ENCODE measurements at regions not wholly inside any gene's neighbourhood (a gene's known extent, or its start where the extent isn't known, plus 50 kb on each side); places are given as distances from the start of the nearest gene placed in this dataset.

DNA sequence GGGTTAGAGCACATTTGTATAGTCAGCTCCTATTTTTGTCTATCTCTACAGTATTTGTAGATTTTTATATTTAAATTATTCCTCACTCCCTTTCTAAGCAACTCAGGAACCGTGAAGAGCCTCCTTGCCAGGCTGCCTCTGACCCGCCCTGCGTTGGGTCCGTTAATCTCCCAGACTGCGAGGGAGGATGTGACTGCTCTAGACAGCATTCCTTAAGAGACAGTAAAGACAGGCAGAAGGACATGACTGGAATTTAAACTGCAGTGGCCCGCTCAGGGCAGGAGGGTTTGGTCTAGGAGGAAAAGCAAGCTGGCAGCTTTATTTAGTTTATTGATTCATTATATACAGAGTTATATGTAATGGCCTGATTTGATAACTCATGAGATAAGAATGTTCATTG is 413.7 kb downstream of the TMEM135 start:
- WGBS (ENCODE audit: insufficient coverage), result 94% methylated on average over 6 of the region's 6 CpGs
- Mint-ChIP-seq H3K9me3 (no peaks in the 10 kb centered on the region), H3K27ac (no peak overlapping the region), H3K4me3 (no peak overlapping the region), H3K4me1 (no peaks in the 10 kb centered on the region), H3K36me3 (no peaks in the 10 kb centered on the region), H3K27me3 (ENCODE audit: low read depth in 2 of 2) (no peaks in the 10 kb centered on the region)
- no peak for ATAC-seq
- Histone ChIP-seq H3K27me3 (ENCODE audit: control insufficient read depth, insufficient read depth, low read length) (no peaks in the 10 kb centered on the region), H3K9me3 (ENCODE audit: control insufficient read depth, insufficient read depth, low read length) (no peaks in the 10 kb centered on the region), H3K27ac (ENCODE audit: low read length) (no peak overlapping the region), H3K4me1 (ENCODE audit: control insufficient read depth, insufficient read depth, low read length) (no peaks in the 10 kb centered on the region), H3K4me3 (ENCODE audit: low read length) (no peak overlapping the region), H3K36me3 (ENCODE audit: control insufficient read depth, insufficient read depth, low read length) (no peaks in the 10 kb centered on the region)
- intact Hi-C loops (cut with micrococcal nuclease), result no loop called here
- TF ChIP-seq CTCF (IDR thresholded peaks at IDR 0.05), result no peak
- no peak for DNase-seq

DNA sequence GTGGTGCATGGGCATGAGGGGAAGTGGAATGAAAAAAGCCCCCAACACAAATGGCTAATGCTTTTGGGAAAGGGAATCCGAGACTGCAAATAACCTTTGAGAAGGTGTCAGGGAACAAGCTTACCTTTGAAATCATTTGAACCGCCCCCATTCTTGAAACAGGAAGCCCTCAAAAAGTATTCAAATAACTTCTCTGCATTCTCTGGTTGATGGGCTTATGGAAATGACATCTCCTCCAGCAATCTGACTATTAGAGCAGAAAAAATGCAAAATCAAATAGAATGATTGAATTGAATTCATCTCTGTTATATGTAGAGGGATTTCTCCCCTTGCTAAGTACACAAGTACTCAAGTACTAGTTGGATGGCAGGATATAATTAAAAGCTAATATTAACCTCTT is 409.9 kb downstream of the TMEM135 start:
- intact Hi-C loops (cut with micrococcal nuclease), result no loop called here
- no peak overlapping the region for H3K4me3 Mint-ChIP-seq
- no peaks in the 10 kb centered on the region for H3K9me3 ChIP-seq (ENCODE audit: control insufficient read depth, insufficient read depth, low read length)
- H3K4me1 ChIP-seq (ENCODE audit: control insufficient read depth, insufficient read depth, low read length), result no peaks in the 10 kb centered on the region
- DNase-seq, result no peak
- no peak overlapping the region for H3K4me3 ChIP-seq (ENCODE audit: low read length)
- peaks cover 2% of the 10 kb centered on the region for H3K27me3 ChIP-seq (ENCODE audit: control insufficient read depth, insufficient read depth, low read length)
- no peak overlapping the region for H3K27ac Mint-ChIP-seq
- H3K27me3 Mint-ChIP-seq (ENCODE audit: low read depth in 2 of 2), result peaks cover 0 to 4% of the 10 kb centered on the region in 2 donors
- no peak for TF ChIP-seq CTCF (IDR thresholded peaks at IDR 0.05)
- no peaks in the 10 kb centered on the region for H3K36me3 ChIP-seq (ENCODE audit: control insufficient read depth, insufficient read depth, low read length)
- no peaks in the 10 kb centered on the region for H3K9me3 Mint-ChIP-seq
- H3K36me3 Mint-ChIP-seq, result no peaks in the 10 kb centered on the region
- 92% methylated on average over 2 of the region's 2 CpGs for WGBS (ENCODE audit: insufficient coverage)
- no peaks in the 10 kb centered on the region for H3K4me1 Mint-ChIP-seq
- no peak for ATAC-seq
- no peak overlapping the region for H3K27ac ChIP-seq (ENCODE audit: low read length)

DNA sequence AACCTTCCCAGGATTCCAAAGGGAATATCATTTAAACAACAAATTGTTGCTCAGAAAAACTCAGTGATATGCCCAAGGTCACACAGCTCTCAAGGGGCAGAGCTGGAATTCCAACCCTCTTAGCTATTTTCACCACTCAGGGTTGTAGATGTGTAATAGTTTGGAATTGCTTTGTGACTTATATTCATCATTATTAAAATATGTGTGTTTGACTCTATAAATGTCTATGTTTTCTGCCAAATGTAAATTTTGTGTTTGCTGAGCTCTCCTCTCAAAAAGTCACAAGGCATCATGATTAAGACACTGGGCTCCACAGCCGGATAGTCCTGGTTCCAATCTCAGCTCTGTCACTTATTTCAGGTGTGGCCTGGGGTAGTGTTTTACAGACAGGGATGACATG is 407.3 kb downstream of the TMEM135 start:
- H3K27ac ChIP-seq (ENCODE audit: low read length), result no peak overlapping the region
- H3K4me3 ChIP-seq (ENCODE audit: low read length), result no peak overlapping the region
- Mint-ChIP-seq H3K4me1 (no peaks in the 10 kb centered on the region), H3K27me3 (ENCODE audit: low read depth in 2 of 2) (peaks cover 0 to 6% of the 10 kb centered on the region in 2 donors), H3K9me3 (no peaks in the 10 kb centered on the region), H3K4me3 (no peak overlapping the region), H3K27ac (no peak overlapping the region), H3K36me3 (no peaks in the 10 kb centered on the region)
- H3K4me1 ChIP-seq (ENCODE audit: control insufficient read depth, insufficient read depth, low read length), result no peaks in the 10 kb centered on the region
- DNase-seq, result no peak
- no peak for TF ChIP-seq CTCF (IDR thresholded peaks at IDR 0.05)
- 100% methylated on average over 1 of the region's 1 CpG for WGBS (ENCODE audit: insufficient coverage)
- no peaks in the 10 kb centered on the region for H3K9me3 ChIP-seq (ENCODE audit: control insufficient read depth, insufficient read depth, low read length)
- ATAC-seq, result no peak
- no peaks in the 10 kb centered on the region for H3K36me3 ChIP-seq (ENCODE audit: control insufficient read depth, insufficient read depth, low read length)
- intact Hi-C loops (cut with micrococcal nuclease), result no loop called here
- H3K27me3 ChIP-seq (ENCODE audit: control insufficient read depth, insufficient read depth, low read length), result peaks cover 2% of the 10 kb centered on the region

DNA sequence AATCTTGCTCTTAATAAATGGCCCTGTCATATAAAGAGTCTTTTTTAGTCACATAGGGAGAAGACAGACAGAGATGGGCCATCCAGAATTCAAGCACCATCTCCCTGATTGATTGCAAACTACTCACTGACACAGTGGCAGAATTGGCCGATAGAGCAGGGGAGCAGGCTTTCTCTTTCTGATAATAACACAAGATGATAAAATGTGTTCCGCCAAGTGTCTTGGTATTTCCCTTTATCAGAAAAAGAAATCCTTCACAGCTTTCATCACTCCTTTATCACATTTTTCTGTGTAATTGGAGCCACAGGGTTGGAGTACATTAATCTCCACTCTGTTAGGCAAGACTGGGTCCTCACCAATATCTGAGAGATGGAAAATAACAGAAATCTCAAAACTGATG is 406.0 kb downstream of the TMEM135 start:
- H3K27ac Mint-ChIP-seq, result no peak overlapping the region
- H3K36me3 ChIP-seq (ENCODE audit: control insufficient read depth, insufficient read depth, low read length), result no peaks in the 10 kb centered on the region
- H3K27ac ChIP-seq (ENCODE audit: low read length), result no peak overlapping the region
- no peak for TF ChIP-seq CTCF (IDR thresholded peaks at IDR 0.05)
- H3K9me3 Mint-ChIP-seq, result no peaks in the 10 kb centered on the region
- H3K4me1 Mint-ChIP-seq, result no peaks in the 10 kb centered on the region
- no peak for DNase-seq
- H3K4me3 ChIP-seq (ENCODE audit: low read length), result no peak overlapping the region
- intact Hi-C loops (cut with micrococcal nuclease), result no loop called here
- no peak overlapping the region for H3K4me3 Mint-ChIP-seq
- H3K4me1 ChIP-seq (ENCODE audit: control insufficient read depth, insufficient read depth, low read length), result no peaks in the 10 kb centered on the region
- 94% methylated on average over 2 of the region's 2 CpGs for WGBS (ENCODE audit: insufficient coverage)
- H3K27me3 ChIP-seq (ENCODE audit: control insufficient read depth, insufficient read depth, low read length), result peaks cover 2% of the 10 kb centered on the region
- ATAC-seq, result no peak
- no peaks in the 10 kb centered on the region for H3K9me3 ChIP-seq (ENCODE audit: control insufficient read depth, insufficient read depth, low read length)
- H3K27me3 Mint-ChIP-seq (ENCODE audit: low read depth in 2 of 2), result peaks cover 0 to 6% of the 10 kb centered on the region in 2 donors
- H3K36me3 Mint-ChIP-seq, result no peaks in the 10 kb centered on the region

All from natural killer cell (primary cell).